ENCODE measurements at regions not wholly inside any gene's neighbourhood (a gene's known extent, or its start where the extent isn't known, plus 50 kb on each side); places are given as distances from the start of the nearest gene placed in this dataset.

- TF ChIP-seq, protein P1, sequence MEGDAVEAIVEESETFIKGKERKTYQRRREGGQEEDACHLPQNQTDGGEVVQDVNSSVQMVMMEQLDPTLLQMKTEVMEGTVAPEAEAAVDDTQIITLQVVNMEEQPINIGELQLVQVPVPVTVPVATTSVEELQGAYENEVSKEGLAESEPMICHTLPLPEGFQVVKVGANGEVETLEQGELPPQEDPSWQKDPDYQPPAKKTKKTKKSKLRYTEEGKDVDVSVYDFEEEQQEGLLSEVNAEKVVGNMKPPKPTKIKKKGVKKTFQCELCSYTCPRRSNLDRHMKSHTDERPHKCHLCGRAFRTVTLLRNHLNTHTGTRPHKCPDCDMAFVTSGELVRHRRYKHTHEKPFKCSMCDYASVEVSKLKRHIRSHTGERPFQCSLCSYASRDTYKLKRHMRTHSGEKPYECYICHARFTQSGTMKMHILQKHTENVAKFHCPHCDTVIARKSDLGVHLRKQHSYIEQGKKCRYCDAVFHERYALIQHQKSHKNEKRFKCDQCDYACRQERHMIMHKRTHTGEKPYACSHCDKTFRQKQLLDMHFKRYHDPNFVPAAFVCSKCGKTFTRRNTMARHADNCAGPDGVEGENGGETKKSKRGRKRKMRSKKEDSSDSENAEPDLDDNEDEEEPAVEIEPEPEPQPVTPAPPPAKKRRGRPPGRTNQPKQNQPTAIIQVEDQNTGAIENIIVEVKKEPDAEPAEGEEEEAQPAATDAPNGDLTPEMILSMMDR (conservative IDR thresholded peaks at IDR 0.05; ENCODE audit: low read length) = no peak
- no peak for TF ChIP-seq EZH2phosphoT487 (IDR thresholded peaks at IDR 0.05; ENCODE audit: borderline replicate concordance)
Measured at GRCh38 chr1:18005238-18005637, 102.4 kb upstream of the IGSF21 start.
